CD4-positive, alpha-beta memory T cell (primary cell): ENCODE measurements at regions not wholly inside any gene's neighbourhood (a gene's known extent, or its start where the extent isn't known, plus 50 kb on each side); places are given as distances from the start of the nearest gene placed in this dataset.

Source experiments
- CTCF ChIA-PET: fragments of 350-600 bp; sonication (Branson Sonifier 250); formaldehyde crosslinking; loops from one replicate; lab custom pipeline; 2021; ENCODE audit warnings: inconsistent platforms; ENCODE audit not compliant: partially characterized antibody; lab: Charles Lee
- POLR2A ChIA-PET: fragments of 350-600 bp; sonication (Branson Sonifier 250); formaldehyde crosslinking; loops from one replicate; lab custom pipeline; 2021; ENCODE audit not compliant: partially characterized antibody; lab: Charles Lee
- DNase-seq, 5 donors: peaks; one replicate each; pipeline versions ENCODE4 v3.0.0 to v3.0.0-alpha.2; 2020 to 2022; ENCODE audit warnings: mixed read lengths in 1 of 5
- H3K27ac ChIP-seq: one replicate; pipeline ENCODE4 v1.7.0; 2013; ENCODE audit warnings: low read depth, low read length
- H3K27me3 ChIP-seq: 2 replicates; pipeline ENCODE4 v1.7.0; 2013; ENCODE audit warnings: mild to moderate bottlenecking, low read length, moderate library complexity; ENCODE audit not compliant: insufficient read depth
- H3K36me3 ChIP-seq: 2 replicates; pipeline ENCODE4 v1.7.0; 2013; ENCODE audit warnings: mild to moderate bottlenecking, low read length, moderate library complexity; ENCODE audit not compliant: insufficient read depth
- H3K4me1 ChIP-seq: 2 replicates; pipeline ENCODE4 v1.7.0; 2013; ENCODE audit warnings: mild to moderate bottlenecking, low read length, moderate library complexity; ENCODE audit not compliant: insufficient read depth
- H3K4me3 ChIP-seq, 2 donors: one replicate each; pipeline ENCODE4 v1.7.0; 2013; ENCODE audit warnings: low read length in 2 of 2, mild to moderate bottlenecking in 1 of 2
- H3K9me3 ChIP-seq, 2 donors: one replicate each; pipeline ENCODE4 v1.7.0; 2013; ENCODE audit warnings: low read length in 2 of 2, control low read depth in 1 of 2; ENCODE audit not compliant: control insufficient read depth in 1 of 2
- H3K27ac Mint-ChIP-seq, 7 donors: one replicate each; pipeline ENCODE4 v1.8.0; 2020 to 2021; ENCODE audit warnings: mixed read lengths in 7 of 7, mild to moderate bottlenecking in 6 of 7, inconsistent platforms in 3 of 7, moderate library complexity in 3 of 7
- H3K27me3 Mint-ChIP-seq, 2 donors: one replicate each; pipeline ENCODE4 v1.8.0; 2020 to 2021; ENCODE audit warnings: mixed read lengths in 2 of 2
- H3K36me3 Mint-ChIP-seq, 2 donors: one replicate each; pipeline ENCODE4 v1.8.0; 2020 to 2021; ENCODE audit warnings: mixed read lengths in 2 of 2, inconsistent platforms in 1 of 2, mild to moderate bottlenecking in 1 of 2
- H3K4me1 Mint-ChIP-seq, 4 donors: one replicate each; pipeline ENCODE4 v1.8.0; 2020 to 2021; ENCODE audit warnings: mixed read lengths in 4 of 4, mild to moderate bottlenecking in 1 of 4
- H3K4me3 Mint-ChIP-seq, 8 donors: one replicate each; pipeline ENCODE4 v1.8.0; 2020 to 2021; ENCODE audit warnings: mixed read lengths in 8 of 8, mild to moderate bottlenecking in 7 of 8, moderate library complexity in 6 of 8, inconsistent platforms in 3 of 8
- H3K9me3 Mint-ChIP-seq, 8 donors: one replicate each; pipeline ENCODE4 v1.8.0; 2020 to 2021; ENCODE audit warnings: mixed read lengths in 8 of 8, mild to moderate bottlenecking in 5 of 8, inconsistent platforms in 3 of 8, moderate library complexity in 1 of 8
- intact Hi-C: fragments of 100-400 bp; cut with micrococcal nuclease; formaldehyde crosslinking; loops from one replicate; pipeline ENCODE4 v1.15.1; 2023

DNA sequence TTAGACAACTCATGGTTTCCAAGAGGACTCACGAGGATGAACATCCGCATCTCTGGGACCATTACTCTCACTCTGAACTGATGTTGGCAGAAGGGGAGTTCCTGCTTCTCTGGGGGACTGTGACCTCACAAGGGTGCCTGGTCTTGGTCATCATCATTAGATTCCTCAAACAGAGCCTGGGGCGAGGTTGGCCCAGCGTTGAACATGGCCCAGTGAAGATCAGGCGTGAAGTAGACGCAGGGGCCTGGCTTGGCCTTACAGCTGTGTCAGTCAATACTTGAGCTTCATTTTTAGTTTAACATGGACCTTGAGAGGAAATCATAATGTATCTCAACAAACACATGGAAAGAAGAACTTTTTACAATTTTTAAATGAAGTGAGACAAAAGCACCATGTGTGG is 617.1 kb downstream of the BRD1 start:
- ChIA-PET CTCF (no interaction called here), POLR2A (no interaction called here)
- H3K36me3 Mint-ChIP-seq = no peaks in the 10 kb centered on the region
- H3K9me3 ChIP-seq = no peaks in the 10 kb centered on the region
- H3K27me3 Mint-ChIP-seq = peaks cover 5 to 15% of the 10 kb centered on the region in 2 donors
- no peaks in the 10 kb centered on the region for H3K36me3 ChIP-seq
- H3K4me3 ChIP-seq = no peak overlapping the region
- H3K4me3 Mint-ChIP-seq = no peak overlapping the region
- no peaks in the 10 kb centered on the region for H3K27me3 ChIP-seq
- H3K27ac ChIP-seq = no peak overlapping the region
- H3K27ac Mint-ChIP-seq = no peak overlapping the region
- no peaks in the 10 kb centered on the region for H3K4me1 ChIP-seq
- intact Hi-C loops = no loop called here
- H3K4me1 Mint-ChIP-seq = peaks cover 0 to under 1% (median 0%) of the 10 kb centered on the region in 4 donors
- peaks cover 0 to 3% (median 0%) of the 10 kb centered on the region in 8 donors for H3K9me3 Mint-ChIP-seq
- DNase-seq = no peak

DNA sequence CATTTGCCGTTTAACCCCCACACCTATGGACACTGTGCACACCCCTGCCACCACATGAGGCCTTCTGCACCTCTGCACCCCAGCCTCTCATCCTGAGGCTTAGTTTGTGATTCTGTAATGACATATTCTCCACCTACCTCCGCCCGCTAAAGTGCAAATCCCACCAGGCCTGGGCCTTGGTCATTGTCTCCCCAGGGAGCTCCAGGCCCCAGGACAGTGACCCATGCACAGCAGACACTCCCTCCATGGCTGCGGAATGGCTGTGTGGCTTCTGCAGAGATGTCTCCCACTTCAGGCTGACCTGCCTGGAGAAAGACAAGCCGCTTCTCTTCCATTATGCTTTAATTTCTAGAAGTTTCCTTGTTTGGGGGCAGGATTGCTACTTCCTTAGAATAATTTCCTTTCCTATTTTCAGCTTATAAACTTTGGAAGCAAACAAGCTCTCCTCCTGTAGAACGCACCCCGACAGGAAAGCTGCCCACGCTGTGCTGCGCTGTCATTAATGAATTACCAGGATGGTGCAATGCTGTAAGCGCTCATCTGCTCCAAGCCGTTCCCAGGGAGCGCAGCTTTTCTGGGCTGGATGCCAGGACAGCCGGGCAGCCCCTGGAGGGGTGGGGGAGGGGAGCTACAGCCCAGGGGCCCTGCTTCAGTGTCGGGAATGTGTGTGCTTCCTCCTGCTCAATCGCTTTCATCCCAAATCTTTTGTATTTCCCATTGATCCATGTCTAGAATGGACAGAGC is 618.0 kb downstream of the BRD1 start:
- peaks cover 3 to 15% of the 10 kb centered on the region in 2 donors for H3K27me3 Mint-ChIP-seq
- H3K4me1 ChIP-seq = no peaks in the 10 kb centered on the region
- H3K4me3 ChIP-seq = no peak overlapping the region
- H3K4me3 Mint-ChIP-seq = no peak overlapping the region
- ChIA-PET POLR2A (no interaction called here), CTCF (no interaction called here)
- no peaks in the 10 kb centered on the region for H3K36me3 ChIP-seq
- H3K4me1 Mint-ChIP-seq = peaks cover 0 to 2% (median 0%) of the 10 kb centered on the region in 4 donors
- H3K36me3 Mint-ChIP-seq = no peaks in the 10 kb centered on the region
- intact Hi-C loops = no loop called here
- no peak overlapping the region for H3K27ac ChIP-seq
- no peak overlapping the region for H3K27ac Mint-ChIP-seq
- no peaks in the 10 kb centered on the region for H3K9me3 ChIP-seq
- H3K9me3 Mint-ChIP-seq = peaks cover 0 to 3% (median 0%) of the 10 kb centered on the region in 8 donors
- DNase-seq = no peak
- H3K27me3 ChIP-seq = no peaks in the 10 kb centered on the region

DNA sequence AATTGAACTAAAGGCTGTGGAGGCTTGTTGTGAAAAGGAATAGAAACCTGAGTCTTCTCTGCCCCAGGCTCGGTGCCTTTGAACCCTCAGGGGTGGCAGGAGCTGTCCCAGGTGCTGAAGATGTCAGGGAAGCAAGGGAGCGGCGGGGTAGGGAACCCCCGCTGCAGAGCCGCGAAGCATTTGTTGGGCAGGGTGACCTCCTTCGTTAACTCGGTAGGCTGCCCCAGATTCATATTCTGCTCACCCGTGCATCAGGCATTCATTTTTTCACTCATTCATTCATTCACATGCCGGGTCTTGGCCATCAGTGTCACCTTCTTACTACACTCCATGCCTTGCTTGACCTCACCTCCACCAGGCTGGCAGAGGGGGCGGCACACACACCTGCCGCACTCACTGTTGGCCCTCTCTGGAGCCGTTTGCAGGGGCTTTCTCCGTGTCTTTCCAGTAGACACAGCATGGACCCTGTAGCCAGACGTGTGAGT is 618.9 kb downstream of the BRD1 start:
- H3K4me3 ChIP-seq = no peak overlapping the region
- Mint-ChIP-seq H3K4me3 (no peak overlapping the region), H3K36me3 (no peaks in the 10 kb centered on the region), H3K4me1 (peaks cover 0 to 2% (median 0%) of the 10 kb centered on the region in 4 donors), H3K9me3 (peaks cover 0 to 3% (median 0%) of the 10 kb centered on the region in 8 donors), H3K27me3 (peaks cover 3 to 10% of the 10 kb centered on the region in 2 donors), H3K27ac (no peak overlapping the region)
- no peaks in the 10 kb centered on the region for H3K9me3 ChIP-seq
- H3K27ac ChIP-seq = no peak overlapping the region
- CTCF ChIA-PET = no interaction called here
- intact Hi-C loops = no loop called here
- no peaks in the 10 kb centered on the region for H3K36me3 ChIP-seq
- no peaks in the 10 kb centered on the region for H3K4me1 ChIP-seq
- POLR2A ChIA-PET = no interaction called here
- no peaks in the 10 kb centered on the region for H3K27me3 ChIP-seq
- DNase-seq = no peak

DNA sequence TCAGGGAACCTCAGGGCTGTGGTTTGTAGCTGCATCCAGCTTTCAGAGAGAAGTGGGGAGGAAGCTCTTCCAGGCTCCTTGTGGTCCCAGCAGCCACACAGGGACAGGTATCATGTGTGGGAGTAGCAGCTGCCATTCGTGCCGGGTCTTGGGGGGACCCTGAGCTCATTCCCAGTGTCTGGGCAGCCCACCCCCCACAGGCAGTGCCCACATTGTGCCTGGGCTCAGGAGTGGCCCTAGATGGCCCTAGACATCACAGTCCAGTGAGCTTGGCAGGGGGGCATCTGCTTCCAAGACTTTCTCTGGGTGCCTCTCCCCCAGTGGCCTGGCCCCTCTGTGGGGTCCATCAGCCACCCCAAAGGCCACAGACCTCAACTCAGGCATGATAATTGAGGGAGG is 619.7 kb downstream of the BRD1 start:
- POLR2A ChIA-PET = no interaction called here
- Histone ChIP-seq H3K4me3 (no peak overlapping the region), H3K9me3 (no peaks in the 10 kb centered on the region), H3K27me3 (no peaks in the 10 kb centered on the region), H3K27ac (no peak overlapping the region), H3K4me1 (no peaks in the 10 kb centered on the region), H3K36me3 (no peaks in the 10 kb centered on the region)
- Mint-ChIP-seq H3K27ac (no peak overlapping the region), H3K9me3 (peaks cover 0 to 3% (median 0%) of the 10 kb centered on the region in 8 donors), H3K27me3 (peaks cover 0 to 6% of the 10 kb centered on the region in 2 donors), H3K4me3 (no peak overlapping the region), H3K36me3 (no peaks in the 10 kb centered on the region), H3K4me1 (peaks cover 0 to 2% (median 0%) of the 10 kb centered on the region in 4 donors)
- CTCF ChIA-PET = no interaction called here
- intact Hi-C loops = no loop called here
- DNase-seq = no peak

DNA sequence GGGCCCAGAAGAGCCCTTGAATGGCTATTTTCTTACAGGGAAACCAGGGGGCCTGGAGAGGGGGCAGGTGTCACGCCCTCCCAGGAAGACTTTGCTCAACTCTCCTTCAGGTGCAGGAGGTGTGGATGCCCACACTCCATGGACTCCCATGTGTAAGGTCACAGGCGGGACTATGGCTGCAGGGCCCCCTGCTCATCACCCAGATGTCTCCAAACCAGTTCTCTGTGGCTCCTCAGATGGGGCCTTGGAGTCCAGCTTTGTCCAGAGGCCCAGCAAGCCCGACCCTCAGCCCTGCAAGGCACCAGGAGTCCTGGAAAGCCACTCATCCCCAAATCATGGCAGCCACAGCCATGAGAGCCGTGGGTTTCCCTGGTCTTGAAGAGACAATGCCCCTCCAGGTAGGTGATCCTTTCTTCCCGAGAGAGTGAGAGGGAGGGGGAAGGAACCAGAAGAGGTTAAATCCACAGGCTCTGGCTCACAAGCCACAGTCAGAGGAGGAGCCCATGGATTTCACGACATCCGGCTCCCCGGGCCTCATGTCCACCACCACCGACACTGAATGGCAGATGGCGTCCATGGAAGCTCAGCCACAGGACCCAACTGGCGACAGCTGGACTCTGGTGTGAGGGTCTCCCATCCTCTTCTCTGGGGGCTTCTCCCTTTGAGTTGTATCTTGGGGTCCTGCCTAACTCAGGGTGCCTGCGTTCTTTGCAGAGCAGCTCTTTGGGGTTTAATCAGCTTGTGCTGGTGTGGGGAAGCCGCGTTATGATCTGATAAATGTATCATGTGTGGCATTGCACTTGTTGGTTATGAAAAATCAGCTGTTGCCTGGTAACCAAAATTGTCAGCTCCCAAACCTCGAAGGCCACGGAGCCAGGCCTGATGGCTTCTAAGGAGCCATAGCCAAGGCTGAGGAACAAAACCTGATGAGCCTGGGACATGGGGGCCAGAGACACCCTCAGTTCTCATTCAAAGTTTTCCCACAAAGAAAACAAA is 620.4 kb downstream of the BRD1 start:
- Histone ChIP-seq H3K4me3 (no peak overlapping the region), H3K27ac (no peak overlapping the region), H3K36me3 (no peaks in the 10 kb centered on the region), H3K4me1 (no peaks in the 10 kb centered on the region), H3K27me3 (no peaks in the 10 kb centered on the region), H3K9me3 (no peaks in the 10 kb centered on the region)
- Mint-ChIP-seq H3K27me3 (peaks cover 0 to 6% of the 10 kb centered on the region in 2 donors), H3K4me1 (peaks cover 0 to 2% (median 0%) of the 10 kb centered on the region in 4 donors), H3K27ac (no peak overlapping the region), H3K36me3 (no peaks in the 10 kb centered on the region), H3K4me3 (no peak overlapping the region), H3K9me3 (peaks cover 0 to 3% (median 0%) of the 10 kb centered on the region in 8 donors)
- CTCF ChIA-PET = no interaction called here
- no peak for DNase-seq
- POLR2A ChIA-PET = no interaction called here
- intact Hi-C loops = no loop called here

DNA sequence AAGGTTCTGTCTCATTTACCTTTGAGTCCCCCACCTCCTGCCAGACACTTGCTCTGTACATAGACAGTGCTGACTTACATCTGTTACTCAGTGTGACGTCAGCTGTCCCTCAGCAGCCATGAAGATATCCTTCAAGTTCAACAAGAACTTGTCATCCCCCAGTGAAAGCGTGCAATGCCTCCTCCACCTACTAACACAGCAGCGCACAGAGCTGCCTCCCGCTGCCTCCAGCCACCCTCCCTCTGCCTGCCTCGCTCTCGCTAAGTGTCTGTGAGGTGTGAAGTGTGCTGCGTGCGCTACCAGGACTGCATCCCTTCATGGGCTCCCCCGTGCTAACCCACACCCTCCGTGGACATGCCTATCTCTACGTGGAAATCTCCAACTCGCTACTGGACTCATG is 621.4 kb downstream of the BRD1 start:
- Mint-ChIP-seq H3K4me1 (peaks cover 0 to 2% (median 0%) of the 10 kb centered on the region in 4 donors), H3K27me3 (peaks cover 0 to 6% of the 10 kb centered on the region in 2 donors), H3K36me3 (no peaks in the 10 kb centered on the region), H3K4me3 (no peak overlapping the region), H3K9me3 (peaks cover 0 to 3% (median 0%) of the 10 kb centered on the region in 8 donors), H3K27ac (no peak overlapping the region)
- H3K4me3 ChIP-seq = no peak overlapping the region
- ChIA-PET POLR2A (no interaction called here), CTCF (no interaction called here)
- no peaks in the 10 kb centered on the region for H3K9me3 ChIP-seq
- no peaks in the 10 kb centered on the region for H3K4me1 ChIP-seq
- no peaks in the 10 kb centered on the region for H3K36me3 ChIP-seq
- DNase-seq = no peak
- no peaks in the 10 kb centered on the region for H3K27me3 ChIP-seq
- intact Hi-C loops = no loop called here
- H3K27ac ChIP-seq = no peak overlapping the region

DNA sequence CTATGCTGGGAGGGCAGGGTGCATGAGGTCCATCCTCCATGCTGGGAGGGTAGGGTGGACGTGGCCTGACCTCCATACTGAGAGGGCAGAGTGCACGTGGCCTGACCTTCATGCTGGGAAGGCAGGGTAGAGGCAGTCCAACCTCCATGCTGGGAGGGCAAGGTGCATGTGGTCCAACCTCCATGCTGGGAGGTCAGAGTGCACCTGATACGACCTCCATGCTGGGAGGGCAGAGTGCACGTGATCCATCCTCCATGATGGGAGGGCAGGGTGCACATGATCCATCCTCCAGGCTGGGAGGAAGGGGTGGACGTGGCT is 622.2 kb downstream of the BRD1 start:
- H3K27ac ChIP-seq = no peak overlapping the region
- intact Hi-C loops = no loop called here
- Mint-ChIP-seq H3K9me3 (peaks cover 0 to 3% (median 0%) of the 10 kb centered on the region in 8 donors), H3K36me3 (no peaks in the 10 kb centered on the region), H3K4me1 (peaks cover 0 to 2% (median 0%) of the 10 kb centered on the region in 4 donors), H3K27me3 (peaks cover 0 to 6% of the 10 kb centered on the region in 2 donors), H3K27ac (no peak overlapping the region), H3K4me3 (peak overlapping the region in 1 of 8 donors; percentile 39)
- H3K4me3 ChIP-seq = no peak overlapping the region
- POLR2A ChIA-PET = no interaction called here
- DNase-seq = no peak
- no peaks in the 10 kb centered on the region for H3K9me3 ChIP-seq
- H3K4me1 ChIP-seq = no peaks in the 10 kb centered on the region
- CTCF ChIA-PET = no interaction called here
- H3K27me3 ChIP-seq = no peaks in the 10 kb centered on the region
- H3K36me3 ChIP-seq = no peaks in the 10 kb centered on the region
